ENCODE measurements at regions not wholly inside any gene's neighbourhood (a gene's known extent, or its start where the extent isn't known, plus 50 kb on each side); places are given as distances from the start of the nearest gene placed in this dataset.

- no peaks in the 10 kb centered on the region for H3K4me1 ChIP-seq (ENCODE audit: control insufficient read depth, insufficient read depth, low read length)
- ChIA-PET CTCF (no interaction called here), POLR2A (no interaction called here)
- H3K27ac ChIP-seq (ENCODE audit: extremely low read depth, low read depth, low read length) = no peak overlapping the region
- H3K36me3 ChIP-seq (ENCODE audit: control insufficient read depth in 2 of 2, insufficient read depth in 1 of 2, low read length in 2 of 2) = no peaks in the 10 kb centered on the region
- TF ChIP-seq ZNF621 (tag by site-specific recombination; IDR thresholded peaks at IDR 0.05) (no peak), TCF7L2 (IDR thresholded peaks at IDR 0.05; ENCODE audit: borderline replicate concordance, low read depth, low read length) (no peak), ZEB2 (tag by site-specific recombination; IDR thresholded peaks at IDR 0.05) (no peak), GFI1B (tag by site-specific recombination; IDR thresholded peaks at IDR 0.05) (no peak), ZNF843 (tag by site-specific recombination; IDR thresholded peaks at IDR 0.05) (no peak), PRDM10 (tag by site-specific recombination; IDR thresholded peaks at IDR 0.05) (no peak), FEZF1 (tag by site-specific recombination; IDR thresholded peaks at IDR 0.05) (no peak), KLF10 (tag by site-specific recombination; IDR thresholded peaks at IDR 0.05) (no peak), REPIN1 (tag by site-specific recombination; IDR thresholded peaks at IDR 0.05; ENCODE audit: low read depth) (no peak), GLI4 (tag by site-specific recombination; IDR thresholded peaks at IDR 0.05) (no peak), ZNF555 (tag by site-specific recombination; conservative IDR thresholded peaks at IDR 0.05) (no peak)
- TF ChIP-seq, protein P1, sequence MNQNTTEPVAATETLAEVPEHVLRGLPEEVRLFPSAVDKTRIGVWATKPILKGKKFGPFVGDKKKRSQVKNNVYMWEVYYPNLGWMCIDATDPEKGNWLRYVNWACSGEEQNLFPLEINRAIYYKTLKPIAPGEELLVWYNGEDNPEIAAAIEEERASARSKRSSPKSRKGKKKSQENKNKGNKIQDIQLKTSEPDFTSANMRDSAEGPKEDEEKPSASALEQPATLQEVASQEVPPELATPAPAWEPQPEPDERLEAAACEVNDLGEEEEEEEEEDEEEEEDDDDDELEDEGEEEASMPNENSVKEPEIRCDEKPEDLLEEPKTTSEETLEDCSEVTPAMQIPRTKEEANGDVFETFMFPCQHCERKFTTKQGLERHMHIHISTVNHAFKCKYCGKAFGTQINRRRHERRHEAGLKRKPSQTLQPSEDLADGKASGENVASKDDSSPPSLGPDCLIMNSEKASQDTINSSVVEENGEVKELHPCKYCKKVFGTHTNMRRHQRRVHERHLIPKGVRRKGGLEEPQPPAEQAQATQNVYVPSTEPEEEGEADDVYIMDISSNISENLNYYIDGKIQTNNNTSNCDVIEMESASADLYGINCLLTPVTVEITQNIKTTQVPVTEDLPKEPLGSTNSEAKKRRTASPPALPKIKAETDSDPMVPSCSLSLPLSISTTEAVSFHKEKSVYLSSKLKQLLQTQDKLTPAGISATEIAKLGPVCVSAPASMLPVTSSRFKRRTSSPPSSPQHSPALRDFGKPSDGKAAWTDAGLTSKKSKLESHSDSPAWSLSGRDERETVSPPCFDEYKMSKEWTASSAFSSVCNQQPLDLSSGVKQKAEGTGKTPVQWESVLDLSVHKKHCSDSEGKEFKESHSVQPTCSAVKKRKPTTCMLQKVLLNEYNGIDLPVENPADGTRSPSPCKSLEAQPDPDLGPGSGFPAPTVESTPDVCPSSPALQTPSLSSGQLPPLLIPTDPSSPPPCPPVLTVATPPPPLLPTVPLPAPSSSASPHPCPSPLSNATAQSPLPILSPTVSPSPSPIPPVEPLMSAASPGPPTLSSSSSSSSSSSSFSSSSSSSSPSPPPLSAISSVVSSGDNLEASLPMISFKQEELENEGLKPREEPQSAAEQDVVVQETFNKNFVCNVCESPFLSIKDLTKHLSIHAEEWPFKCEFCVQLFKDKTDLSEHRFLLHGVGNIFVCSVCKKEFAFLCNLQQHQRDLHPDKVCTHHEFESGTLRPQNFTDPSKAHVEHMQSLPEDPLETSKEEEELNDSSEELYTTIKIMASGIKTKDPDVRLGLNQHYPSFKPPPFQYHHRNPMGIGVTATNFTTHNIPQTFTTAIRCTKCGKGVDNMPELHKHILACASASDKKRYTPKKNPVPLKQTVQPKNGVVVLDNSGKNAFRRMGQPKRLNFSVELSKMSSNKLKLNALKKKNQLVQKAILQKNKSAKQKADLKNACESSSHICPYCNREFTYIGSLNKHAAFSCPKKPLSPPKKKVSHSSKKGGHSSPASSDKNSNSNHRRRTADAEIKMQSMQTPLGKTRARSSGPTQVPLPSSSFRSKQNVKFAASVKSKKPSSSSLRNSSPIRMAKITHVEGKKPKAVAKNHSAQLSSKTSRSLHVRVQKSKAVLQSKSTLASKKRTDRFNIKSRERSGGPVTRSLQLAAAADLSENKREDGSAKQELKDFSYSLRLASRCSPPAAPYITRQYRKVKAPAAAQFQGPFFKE (tag by site-specific recombination; IDR thresholded peaks at IDR 0.05; ENCODE audit: borderline replicate concordance) = no peak
- TF ChIP-seq, protein P2, sequence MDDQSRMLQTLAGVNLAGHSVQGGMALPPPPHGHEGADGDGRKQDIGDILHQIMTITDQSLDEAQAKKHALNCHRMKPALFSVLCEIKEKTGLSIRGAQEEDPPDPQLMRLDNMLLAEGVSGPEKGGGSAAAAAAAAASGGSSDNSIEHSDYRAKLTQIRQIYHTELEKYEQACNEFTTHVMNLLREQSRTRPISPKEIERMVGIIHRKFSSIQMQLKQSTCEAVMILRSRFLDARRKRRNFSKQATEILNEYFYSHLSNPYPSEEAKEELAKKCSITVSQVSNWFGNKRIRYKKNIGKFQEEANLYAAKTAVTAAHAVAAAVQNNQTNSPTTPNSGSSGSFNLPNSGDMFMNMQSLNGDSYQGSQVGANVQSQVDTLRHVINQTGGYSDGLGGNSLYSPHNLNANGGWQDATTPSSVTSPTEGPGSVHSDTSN (CRISPR knock-in tag; IDR thresholded peaks at IDR 0.05) = no peak
- H3K9me3 ChIP-seq (ENCODE audit: control insufficient read depth, insufficient read depth, low read depth, low read length) = no peaks in the 10 kb centered on the region
- no peak overlapping the region for H3K4me3 ChIP-seq (ENCODE audit: low read depth, low read length)
These were observed 121.1 kb downstream of the IRS2 start for GRCh38 chr13:109665240-109665639.

GRCh38 chr13:109657395-109657794 lies 129.0 kb downstream of the IRS2 start:
- H3K4me3 ChIP-seq (ENCODE audit: low read depth, low read length) = no peak overlapping the region
- H3K9me3 ChIP-seq (ENCODE audit: control insufficient read depth, insufficient read depth, low read depth, low read length) = no peaks in the 10 kb centered on the region
- CTCF ChIA-PET = no interaction called here
- H3K27ac ChIP-seq (ENCODE audit: extremely low read depth, low read depth, low read length) = no peak overlapping the region
- no peaks in the 10 kb centered on the region for H3K36me3 ChIP-seq (ENCODE audit: control insufficient read depth in 2 of 2, insufficient read depth in 1 of 2, low read length in 2 of 2)
- no peaks in the 10 kb centered on the region; the same call in 1 of the 2 replicates for H3K4me1 ChIP-seq (ENCODE audit: control insufficient read depth, insufficient read depth, low read length)
- POLR2A ChIA-PET = no interaction called here
- TF ChIP-seq KLF8 (tag by site-specific recombination; IDR thresholded peaks at IDR 0.05) = no peak
- TF ChIP-seq ZNF138 (tag by site-specific recombination; IDR thresholded peaks at IDR 0.05; ENCODE audit: borderline replicate concordance) = no peak
- TF ChIP-seq ZBTB17 (tag by site-specific recombination; IDR thresholded peaks at IDR 0.05) = no peak
- TF ChIP-seq ZNF140 (tag by site-specific recombination; IDR thresholded peaks at IDR 0.05) = no peak
- TF ChIP-seq ZBTB11 (tag by site-specific recombination; conservative IDR thresholded peaks at IDR 0.05; ENCODE audit: low read depth) = no peak
- no peak for TF ChIP-seq ZNF837 (tag by site-specific recombination; IDR thresholded peaks at IDR 0.05)
- no peak for TF ChIP-seq ZNF274 (IDR thresholded peaks at IDR 0.05; ENCODE audit: low read length)
- no peak for TF ChIP-seq ZNF274 (tag by site-specific recombination; IDR thresholded peaks at IDR 0.05; ENCODE audit: borderline replicate concordance)
- TF ChIP-seq GLIS1 (tag by site-specific recombination; IDR thresholded peaks at IDR 0.05) = no peak
